Kidney (tissue), 13 donors: ENCODE measurements at regions not wholly inside any gene's neighbourhood (a gene's known extent, or its start where the extent isn't known, plus 50 kb on each side); places are given as distances from the start of the nearest gene placed in this dataset.

Experiments used
- DNase-seq, 5 donors: peaks; one replicate each; pipeline ENCODE4 v3.0.0-alpha.2; 2013 to 2020
- FAIRE-seq: peaks from 2 replicates; lab custom pipeline; 2012; peaks lifted over from hg19 to GRCh38; lab: Jason Lieb, UNC
- H3K27ac ChIP-seq, 2 donors: one replicate each; pipeline ENCODE4 v1.7.0; 2013; ENCODE audit warnings: low read depth in 2 of 2, low read length in 2 of 2, inconsistent platforms in 1 of 2
- H3K27me3 ChIP-seq: one replicate; pipeline ENCODE4 v1.7.1; 2013; ENCODE audit warnings: low read length, inconsistent platforms; ENCODE audit not compliant: control insufficient read depth, insufficient read depth
- H3K36me3 ChIP-seq, 3 donors: one replicate each; pipeline versions ENCODE4 v1.7.0 to v1.7.1; 2013; ENCODE audit warnings: low read length in 3 of 3, control low read depth in 1 of 3, inconsistent platforms in 1 of 3; ENCODE audit not compliant: insufficient read depth in 3 of 3, control insufficient read depth in 2 of 3
- H3K4me1 ChIP-seq, 3 donors: one replicate each; pipeline versions ENCODE4 v1.7.0 to v1.7.1; 2013; ENCODE audit warnings: low read length in 3 of 3, inconsistent platforms in 1 of 3, low read depth in 1 of 3; ENCODE audit not compliant: control insufficient read depth in 2 of 3, insufficient read depth in 2 of 3
- H3K4me3 ChIP-seq, 3 donors: one replicate each; pipeline versions ENCODE4 v1.7.0 to v1.8.1; 2013; ENCODE audit warnings: low read length in 3 of 3, control low read depth in 1 of 3, inconsistent platforms in 1 of 3
- H3K9ac ChIP-seq, 3 donors: one replicate each; pipeline versions ENCODE4 v1.7.0 to v1.7.1; 2013; ENCODE audit warnings: low read length in 3 of 3, control low read depth in 1 of 3, inconsistent platforms in 1 of 3
- H3K9me3 ChIP-seq, 3 donors: one replicate each; pipeline versions ENCODE4 v1.7.0 to v1.7.1; 2013; ENCODE audit warnings: low read length in 3 of 3, control low read depth in 1 of 3, inconsistent platforms in 1 of 3; ENCODE audit not compliant: control insufficient read depth in 2 of 3, insufficient read depth in 1 of 3
- intact Hi-C: fragments of 100-400 bp; cut with DNase I; formaldehyde crosslinking; loops from one replicate; pipeline ENCODE4 v1.11.1; 2022
- TF ChIP-seq, protein P1 (sequence below): IDR thresholded peaks from 3 replicates; pipeline ENCODE4 v1.5.1; 2012; ENCODE audit warnings: mild to moderate bottlenecking, moderate library complexity, borderline replicate concordance; ENCODE audit not compliant: insufficient read depth; ENCODE audit errors: extremely low read depth
- donor health status: control.
- donor health status: control.
- donor health status: control.
- donor health status: control.
- donor health status: control.
- donor health status: DM: yes; HTN: yes; CAD: no.
- donor health status: Normal renal cell carcinoma (clear cell type).

DNA sequence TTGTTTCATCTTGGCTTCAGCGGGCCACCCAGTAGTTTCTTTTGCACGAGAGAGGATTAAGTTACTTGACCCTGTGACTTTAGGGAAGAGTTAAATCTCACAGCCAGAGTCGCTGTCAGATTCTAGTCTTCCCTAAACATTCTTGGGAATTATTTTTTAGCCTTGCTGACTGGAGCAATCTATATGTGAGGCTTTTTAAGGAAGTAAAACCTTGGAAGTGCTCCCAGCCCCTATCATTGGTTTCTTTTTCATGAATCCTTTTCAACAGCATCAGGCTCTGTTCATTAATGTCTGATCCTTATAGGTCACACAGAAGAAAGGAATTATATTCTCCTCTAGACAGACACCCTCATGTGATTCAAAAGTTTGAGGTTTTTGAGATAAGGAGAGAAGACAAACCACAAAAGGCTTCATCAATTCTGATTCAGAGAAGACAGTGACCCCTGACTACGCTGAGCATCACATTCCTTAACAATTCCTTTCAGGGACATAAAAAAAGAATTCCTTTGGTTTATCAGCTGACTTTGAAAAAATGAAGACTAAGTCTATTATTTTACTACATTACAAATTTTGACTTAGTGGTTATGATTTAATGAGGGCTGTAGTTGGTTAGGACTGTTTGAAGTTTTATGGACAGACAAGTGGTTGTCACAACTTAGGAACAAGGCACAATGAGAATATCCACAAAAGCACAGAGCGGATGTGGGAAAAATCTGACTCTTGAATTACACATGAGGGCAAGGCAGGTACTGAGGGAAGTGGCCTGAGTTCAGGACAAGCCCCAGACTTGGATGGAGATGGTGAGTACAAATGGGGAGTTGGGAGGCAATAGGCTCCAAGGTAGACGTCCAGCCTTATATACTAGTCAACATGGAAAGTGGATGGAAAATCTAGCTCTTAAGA is 171.1 kb upstream of the STT3B start:
- Histone ChIP-seq H3K9me3 (no peaks in the 10 kb centered on the region), H3K4me1 (peaks cover 0 to 3% (median 0%) of the 10 kb centered on the region in 3 donors), H3K27me3 (no peaks in the 10 kb centered on the region), H3K36me3 (no peaks in the 10 kb centered on the region), H3K9ac (no peak overlapping the region), H3K27ac (no peak overlapping the region), H3K4me3 (no peak overlapping the region)
- no peak for FAIRE-seq
- intact Hi-C loops: no loop called here
- TF ChIP-seq, protein P1, sequence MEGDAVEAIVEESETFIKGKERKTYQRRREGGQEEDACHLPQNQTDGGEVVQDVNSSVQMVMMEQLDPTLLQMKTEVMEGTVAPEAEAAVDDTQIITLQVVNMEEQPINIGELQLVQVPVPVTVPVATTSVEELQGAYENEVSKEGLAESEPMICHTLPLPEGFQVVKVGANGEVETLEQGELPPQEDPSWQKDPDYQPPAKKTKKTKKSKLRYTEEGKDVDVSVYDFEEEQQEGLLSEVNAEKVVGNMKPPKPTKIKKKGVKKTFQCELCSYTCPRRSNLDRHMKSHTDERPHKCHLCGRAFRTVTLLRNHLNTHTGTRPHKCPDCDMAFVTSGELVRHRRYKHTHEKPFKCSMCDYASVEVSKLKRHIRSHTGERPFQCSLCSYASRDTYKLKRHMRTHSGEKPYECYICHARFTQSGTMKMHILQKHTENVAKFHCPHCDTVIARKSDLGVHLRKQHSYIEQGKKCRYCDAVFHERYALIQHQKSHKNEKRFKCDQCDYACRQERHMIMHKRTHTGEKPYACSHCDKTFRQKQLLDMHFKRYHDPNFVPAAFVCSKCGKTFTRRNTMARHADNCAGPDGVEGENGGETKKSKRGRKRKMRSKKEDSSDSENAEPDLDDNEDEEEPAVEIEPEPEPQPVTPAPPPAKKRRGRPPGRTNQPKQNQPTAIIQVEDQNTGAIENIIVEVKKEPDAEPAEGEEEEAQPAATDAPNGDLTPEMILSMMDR: no peak
- DNase-seq: peak in 3 of 5 donors; percentile 31 to 83 (median 81)

DNA sequence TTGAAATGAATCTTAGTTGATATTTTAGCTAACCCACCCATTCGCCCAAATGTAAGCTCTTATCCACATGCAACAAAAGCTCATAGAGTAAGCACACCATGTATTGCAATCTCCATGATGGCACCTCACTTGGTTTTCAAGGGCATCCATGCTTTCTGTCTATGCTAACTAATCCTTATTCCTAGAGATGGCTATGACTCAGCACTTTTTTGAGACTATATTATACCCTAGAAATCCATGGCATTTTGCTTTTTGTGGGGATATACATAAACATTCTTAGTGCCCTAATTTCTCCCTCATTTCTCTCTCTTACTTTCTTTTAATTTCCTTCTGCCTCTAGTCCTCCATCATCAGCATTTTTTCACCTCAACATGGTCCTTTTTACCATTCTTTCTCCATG is 168.5 kb upstream of the STT3B start:
- H3K27me3 ChIP-seq: no peaks in the 10 kb centered on the region
- no peak overlapping the region for H3K4me3 ChIP-seq
- H3K36me3 ChIP-seq: no peaks in the 10 kb centered on the region
- no peaks in the 10 kb centered on the region for H3K4me1 ChIP-seq
- no peak for DNase-seq
- FAIRE-seq: no peak
- no peaks in the 10 kb centered on the region for H3K9me3 ChIP-seq
- H3K27ac ChIP-seq: no peak overlapping the region
- H3K9ac ChIP-seq: no peak overlapping the region
- TF ChIP-seq, protein P1: no peak
- intact Hi-C loops: no loop called here

DNA sequence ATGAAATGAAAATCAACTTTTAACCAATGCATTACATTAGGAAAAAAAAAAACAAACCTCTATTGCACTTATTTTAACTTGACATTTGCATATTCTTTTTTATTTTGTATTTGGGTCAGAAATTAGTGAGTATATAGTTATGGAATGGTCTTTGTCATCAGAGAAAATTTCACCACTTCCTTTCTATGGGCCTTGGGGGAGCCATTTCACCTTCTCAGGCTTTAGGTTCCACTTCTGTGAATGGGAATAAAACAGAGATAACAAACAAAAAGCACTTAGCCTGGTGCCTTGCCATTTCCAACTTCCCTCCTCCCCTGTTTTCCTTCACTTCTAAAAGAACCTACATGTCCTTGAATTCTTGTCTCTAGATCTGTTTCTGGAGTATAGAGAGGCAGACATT is 168.0 kb upstream of the STT3B start:
- Histone ChIP-seq H3K27me3 (no peaks in the 10 kb centered on the region), H3K9ac (no peak overlapping the region), H3K4me3 (no peak overlapping the region), H3K27ac (no peak overlapping the region), H3K4me1 (no peaks in the 10 kb centered on the region), H3K36me3 (no peaks in the 10 kb centered on the region), H3K9me3 (no peaks in the 10 kb centered on the region)
- intact Hi-C loops: no loop called here
- TF ChIP-seq, protein P1: no peak
- DNase-seq (no peak), FAIRE-seq (no peak)

DNA sequence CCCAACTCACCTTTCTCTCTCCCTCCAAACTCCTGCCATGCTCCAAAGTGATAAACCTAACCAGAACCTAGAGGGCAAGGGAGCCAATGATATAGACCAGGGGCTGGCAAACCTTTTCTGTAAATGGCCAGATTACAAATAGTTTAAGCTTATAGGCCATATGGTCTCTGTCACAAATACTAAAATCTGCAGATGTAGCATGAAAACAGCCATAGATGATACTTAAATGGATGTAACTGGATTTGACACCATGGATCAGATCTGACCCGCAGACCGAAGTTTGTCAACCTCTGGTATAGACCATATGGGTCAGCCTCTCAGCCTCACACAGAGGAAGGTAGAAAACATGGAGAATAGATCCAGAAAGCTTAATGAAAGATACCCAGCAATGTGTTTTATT is 165.2 kb upstream of the STT3B start:
- no peak overlapping the region for H3K9ac ChIP-seq
- no peaks in the 10 kb centered on the region for H3K9me3 ChIP-seq
- TF ChIP-seq, protein P1: no peak
- no peaks in the 10 kb centered on the region for H3K4me1 ChIP-seq
- no peaks in the 10 kb centered on the region for H3K27me3 ChIP-seq
- no peak for FAIRE-seq
- DNase-seq: no peak
- intact Hi-C loops: no loop called here
- H3K4me3 ChIP-seq: no peak overlapping the region
- no peak overlapping the region for H3K27ac ChIP-seq
- no peaks in the 10 kb centered on the region for H3K36me3 ChIP-seq
